Upper lobe of left lung (tissue), 6 donors: ENCODE measurements at regions not wholly inside any gene's neighbourhood (a gene's known extent, or its start where the extent isn't known, plus 50 kb on each side); places are given as distances from the start of the nearest gene placed in this dataset.

ENCODE experiments used
- ATAC-seq, 2 donors: fragments of 200-7000 bp; cut with Tn5 transposase; one replicate each; pipeline ENCODE4 v1.9.1; 2022; ENCODE audit warnings: mild to moderate bottlenecking in 2 of 2, moderate library complexity in 2 of 2; ENCODE audit not compliant: low FRiP score in 2 of 2
- DNase-seq, 2 donors: peaks; one replicate each; pipeline ENCODE4 v3.0.0-alpha.2; 2019 to 2020
- H3K27ac ChIP-seq, 4 donors: fragments of 200-600 bp; sonication (generic); one replicate each; pipeline ENCODE4 v1.5.1; 2016 to 2019
- H3K27me3 ChIP-seq, 4 donors: fragments of 200-600 bp; sonication (generic); one replicate each; pipeline ENCODE4 v1.5.1; 2017 to 2019
- H3K36me3 ChIP-seq, 4 donors: fragments of 200-600 bp; sonication (generic); one replicate each; pipeline ENCODE4 v1.5.1; 2016 to 2019
- H3K4me1 ChIP-seq, 4 donors: fragments of 200-600 bp; sonication (generic); one replicate each; pipeline ENCODE4 v1.5.1; 2018 to 2019
- H3K4me3 ChIP-seq, 4 donors: fragments of 200-600 bp; sonication (generic); one replicate each; pipeline ENCODE4 v1.5.1; 2017 to 2019; ENCODE audit warnings: mild to moderate bottlenecking in 2 of 4, moderate library complexity in 1 of 4
- H3K9me3 ChIP-seq, 4 donors: fragments of 200-600 bp; sonication (generic); one replicate each; pipeline ENCODE4 v1.5.1; 2018 to 2019
- CTCF ChIP-seq, 6 experiments: fragments of 450-650 bp in 4 of 6; fragments of 200-600 bp in 2 of 6; sonication (generic) in 2 of 6; IDR thresholded peaks; one replicate each; pipeline ENCODE4 v1.5.1; 2016 to 2019; ENCODE audit warnings: antibody characterized with exemption in 6 of 6
- EP300 ChIP-seq, 4 donors: sonication (generic); formaldehyde crosslinking; IDR thresholded peaks; one replicate each; pipeline ENCODE4 v1.5.1; 2017; ENCODE audit warnings: antibody characterized with exemption in 4 of 4, control low read depth in 2 of 4
- POLR2A ChIP-seq, 4 donors: fragments of 450-650 bp; IDR thresholded peaks; one replicate each; pipeline ENCODE4 v1.5.1; 2016 to 2017; ENCODE audit warnings: antibody characterized with exemption in 4 of 4, mild to moderate bottlenecking in 2 of 4
- POLR2AphosphoS5 ChIP-seq, 2 donors: sonication (generic); formaldehyde crosslinking; IDR thresholded peaks; one replicate each; pipeline ENCODE4 v1.5.1; 2017; ENCODE audit warnings: antibody characterized with exemption in 2 of 2
- WGBS, 2 donors: methylation state at CpG; one replicate each; pipeline ENCODE4 v1.1.5; 2017 to 2018; 5-methylcytosine and 5-hydroxymethylcytosine counted together
- donor health status: DM: no; HTN: no; CAD: no; lungs with moderate emphysema.
- donor health status: DM: no; HTN: yes; CAD: no; lungs with severe emphysema.

GRCh38 chr6:98560418-98560817 is 274.0 kb upstream of the POU3F2 start:
- WGBS, 2 donors = 72 to 75% methylated on average over 2 of the region's 2 CpGs
- Histone ChIP-seq H3K27ac (no peak overlapping the region), H3K36me3 (no peaks in the 10 kb centered on the region), H3K4me3 (no peak overlapping the region), H3K27me3 (no peaks in the 10 kb centered on the region), H3K9me3 (no peaks in the 10 kb centered on the region), H3K4me1 (no peaks in the 10 kb centered on the region)
- ATAC-seq (no peak), DNase-seq (no peak)
- TF ChIP-seq EP300 (IDR thresholded peaks at IDR 0.05) (no peak), POLR2A (IDR thresholded peaks at IDR 0.05) (no peak), POLR2AphosphoS5 (IDR thresholded peaks at IDR 0.05) (no peak), CTCF (IDR thresholded peaks at IDR 0.05) (no peak)

GRCh38 chr6:98560841-98561240 is 273.5 kb upstream of the POU3F2 start:
- Histone ChIP-seq H3K4me1 (no peaks in the 10 kb centered on the region), H3K27me3 (no peaks in the 10 kb centered on the region), H3K4me3 (no peak overlapping the region), H3K9me3 (no peaks in the 10 kb centered on the region), H3K27ac (no peak overlapping the region), H3K36me3 (no peaks in the 10 kb centered on the region)
- ATAC-seq = no peak
- DNase-seq = no peak
- TF ChIP-seq EP300 (IDR thresholded peaks at IDR 0.05) = no peak
- no peak for TF ChIP-seq CTCF (IDR thresholded peaks at IDR 0.05)
- no peak for TF ChIP-seq POLR2A (IDR thresholded peaks at IDR 0.05)
- no peak for TF ChIP-seq POLR2AphosphoS5 (IDR thresholded peaks at IDR 0.05)
- WGBS, 2 donors = 73 to 81% methylated on average over 5 of the region's 5 CpGs

GRCh38 chr6:98566126-98566525 is 268.2 kb upstream of the POU3F2 start:
- Histone ChIP-seq H3K36me3 (no peaks in the 10 kb centered on the region), H3K9me3 (no peaks in the 10 kb centered on the region), H3K4me3 (no peak overlapping the region), H3K4me1 (no peaks in the 10 kb centered on the region), H3K27me3 (no peaks in the 10 kb centered on the region), H3K27ac (no peak overlapping the region)
- no peak for TF ChIP-seq POLR2AphosphoS5 (IDR thresholded peaks at IDR 0.05)
- TF ChIP-seq EP300 (IDR thresholded peaks at IDR 0.05) = no peak
- TF ChIP-seq POLR2A (IDR thresholded peaks at IDR 0.05) = no peak
- DNase-seq (no peak), ATAC-seq (no peak)
- WGBS, 2 donors = 54 to 60% methylated on average over 1 of the region's 1 CpG

- Histone ChIP-seq H3K36me3 (no peaks in the 10 kb centered on the region), H3K27ac (no peak overlapping the region), H3K9me3 (no peaks in the 10 kb centered on the region), H3K27me3 (no peaks in the 10 kb centered on the region), H3K4me1 (no peaks in the 10 kb centered on the region), H3K4me3 (no peak overlapping the region)
- 56 to 63% methylated on average over 1 of the region's 1 CpG for WGBS, 2 donors
- no peak for DNase-seq
- ATAC-seq = no peak
- TF ChIP-seq POLR2A (IDR thresholded peaks at IDR 0.05) (no peak), CTCF (IDR thresholded peaks at IDR 0.05) (no peak), POLR2AphosphoS5 (IDR thresholded peaks at IDR 0.05) (no peak), EP300 (IDR thresholded peaks at IDR 0.05) (no peak)
These were observed 261.8 kb upstream of the POU3F2 start for GRCh38 chr6:98572579-98572978.

GRCh38 chr6:98574984-98575383 is 259.4 kb upstream of the POU3F2 start:
- 56 to 60% methylated on average over 5 of the region's 5 CpGs for WGBS, 2 donors

More at GRCh38 chr6:98574984-98575383, 259.4 kb upstream of the POU3F2 start:
- ATAC-seq = no peak
- H3K4me3 ChIP-seq = no peak overlapping the region
- H3K36me3 ChIP-seq = no peaks in the 10 kb centered on the region
- H3K27ac ChIP-seq = no peak overlapping the region
- H3K4me1 ChIP-seq = no peaks in the 10 kb centered on the region
- TF ChIP-seq CTCF (IDR thresholded peaks at IDR 0.05) = no peak
- no peak for TF ChIP-seq POLR2A (IDR thresholded peaks at IDR 0.05)
- no peak for TF ChIP-seq POLR2AphosphoS5 (IDR thresholded peaks at IDR 0.05)
- TF ChIP-seq EP300 (IDR thresholded peaks at IDR 0.05) = no peak
- no peak for DNase-seq
- no peaks in the 10 kb centered on the region for H3K9me3 ChIP-seq
- no peaks in the 10 kb centered on the region for H3K27me3 ChIP-seq
